GM12892 (cell line): ENCODE measurements at regions not wholly inside any gene's neighbourhood (a gene's known extent, or its start where the extent isn't known, plus 50 kb on each side); places are given as distances from the start of the nearest gene placed in this dataset.

Source experiments
- POLR2AphosphoS5 ChIP-seq: IDR thresholded peaks from 2 replicates; pipeline ENCODE4 v1.6.1; 2011; ENCODE audit warnings: low read depth, low read length, control low read depth
- TAF1 ChIP-seq: IDR thresholded peaks from 2 replicates; pipeline ENCODE4 v1.6.1; 2011; ENCODE audit warnings: low read depth, mild to moderate bottlenecking, control low read depth, low read length, borderline replicate concordance

DNA sequence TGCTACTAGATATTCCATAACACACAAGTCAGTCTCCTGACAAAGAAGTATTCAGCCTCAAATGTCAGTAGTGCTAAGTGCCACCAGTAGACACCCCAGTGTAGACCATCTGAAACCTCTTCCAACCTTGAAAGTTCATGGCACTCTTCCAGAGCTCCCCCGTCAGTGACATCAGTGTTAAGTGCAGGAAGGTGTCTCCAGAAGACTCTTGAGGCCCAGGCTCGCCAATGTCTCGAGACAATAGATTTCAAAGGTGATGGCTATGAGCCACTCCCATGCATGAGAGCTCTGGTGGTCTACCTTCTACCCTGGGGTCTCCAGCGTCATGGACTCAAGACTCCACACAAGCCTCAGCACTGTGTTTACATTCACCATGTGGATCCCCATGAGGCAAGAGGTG lies 183.8 kb downstream of the SMAD2 start:
- TF ChIP-seq POLR2AphosphoS5 (no peak), TAF1 (no peak)
